EH (cell line): ENCODE measurements at regions not wholly inside any gene's neighbourhood (a gene's known extent, or its start where the extent isn't known, plus 50 kb on each side); places are given as distances from the start of the nearest gene placed in this dataset.
"Not testable (repeated sequence)": the region's sequence is repeated elsewhere in the genome, so short reads cannot be mapped to it uniquely, and the experiment has no call there.

Source experiments
- DNase-seq: peaks from one replicate; pipeline ENCODE4 v3.0.0-alpha.2; 2015; ENCODE audit warnings: low read depth

DNA sequence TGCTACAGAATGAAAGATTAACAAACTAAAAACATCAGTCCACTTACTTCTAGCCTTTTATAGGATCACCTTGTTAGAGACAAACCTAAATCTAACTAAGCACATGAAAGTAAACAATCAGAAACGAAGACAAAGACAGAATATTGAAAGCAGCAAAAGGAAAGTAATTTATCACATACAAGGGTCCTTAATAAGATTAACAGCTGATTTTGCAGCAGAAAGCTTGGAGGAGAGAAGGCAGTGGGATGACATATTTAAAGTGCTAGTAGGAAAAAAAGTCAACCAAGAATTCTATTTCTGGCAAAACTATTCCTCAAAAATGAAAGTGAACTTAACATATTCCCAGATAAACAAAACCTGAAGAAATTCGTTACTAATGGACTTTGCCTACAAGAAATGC, 286.4 kb downstream of the RWDD3 start:
- no peak for DNase-seq

DNA sequence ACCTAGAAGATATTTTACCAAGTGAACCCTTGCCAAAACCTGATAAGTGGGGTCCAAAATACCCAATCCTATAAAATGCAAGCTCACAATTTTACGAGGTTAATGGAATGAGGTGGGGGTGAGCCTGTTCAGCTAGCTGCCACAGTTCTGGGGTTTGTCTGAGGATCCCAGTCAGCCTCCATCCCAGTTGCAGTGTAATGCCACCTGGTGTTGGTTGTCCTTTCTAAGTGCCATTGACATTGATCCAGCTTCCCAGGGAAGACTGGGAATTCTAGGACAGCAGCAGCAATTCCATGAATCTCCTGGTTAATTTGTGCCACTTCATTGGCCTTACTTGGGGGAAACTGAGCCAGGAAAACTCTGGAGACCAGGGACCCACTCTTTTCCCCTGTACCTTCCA, 298.3 kb downstream of the RWDD3 start:
- DNase-seq = no peak

DNA sequence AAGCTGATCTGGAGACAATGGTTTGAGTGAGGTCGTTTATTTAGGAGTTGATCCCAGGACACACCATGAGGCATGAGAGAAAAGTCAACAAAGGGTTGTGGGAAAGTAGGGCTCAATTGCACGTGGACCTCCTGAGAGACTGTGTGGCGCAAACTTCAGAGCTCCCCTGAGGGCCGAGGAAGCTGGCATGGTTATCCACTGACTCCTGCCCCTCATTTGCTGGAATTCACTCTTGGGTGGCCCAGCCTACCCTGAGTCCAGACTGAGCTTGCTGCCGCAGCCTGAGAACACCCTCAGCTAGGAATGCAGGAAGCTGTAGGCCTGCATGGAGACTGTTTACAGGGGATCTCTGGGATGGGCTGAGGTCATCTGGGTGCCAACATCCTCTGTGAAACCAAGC, 301.0 kb downstream of the RWDD3 start:
- no peak for DNase-seq

DNA sequence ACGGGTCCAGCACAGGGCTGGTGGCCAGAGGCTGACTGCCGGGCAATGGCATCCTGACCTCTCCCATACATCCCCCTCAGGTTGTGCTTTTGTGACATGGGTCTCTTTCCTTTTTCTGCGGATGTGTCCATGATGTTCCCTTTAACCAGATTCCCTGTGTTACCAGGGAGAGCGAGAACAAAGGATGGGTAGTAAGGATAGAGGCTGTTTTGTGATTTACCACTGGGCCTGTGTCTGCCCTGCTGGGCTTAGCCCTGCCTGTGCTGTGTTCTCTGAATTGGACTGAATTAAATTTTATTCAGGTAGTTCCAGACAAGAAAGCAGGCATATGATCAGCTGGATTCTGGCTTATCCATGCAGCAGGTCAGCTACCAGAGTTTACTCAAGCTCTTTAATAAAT, 301.6 kb downstream of the RWDD3 start:
- DNase-seq = no peak

DNA sequence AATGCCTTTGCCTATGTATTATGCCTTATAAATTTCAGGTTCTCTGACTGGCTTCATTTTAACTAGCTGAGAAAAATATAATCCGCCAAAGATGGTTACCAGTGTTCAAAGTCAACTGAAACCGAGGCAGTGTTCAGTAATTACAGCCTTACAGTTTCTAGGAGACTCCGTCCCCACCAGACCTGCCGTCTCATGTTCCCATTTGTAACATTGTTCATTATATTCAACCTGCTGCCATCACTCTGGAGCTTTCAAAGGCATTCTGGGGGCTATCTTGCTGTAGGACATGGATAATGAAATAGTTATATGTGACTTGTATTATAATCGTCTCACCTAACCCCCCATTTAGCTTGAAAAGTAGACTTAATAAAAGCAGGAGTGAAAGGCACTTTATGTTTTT, 302.5 kb downstream of the RWDD3 start:
- no peak for DNase-seq

DNA sequence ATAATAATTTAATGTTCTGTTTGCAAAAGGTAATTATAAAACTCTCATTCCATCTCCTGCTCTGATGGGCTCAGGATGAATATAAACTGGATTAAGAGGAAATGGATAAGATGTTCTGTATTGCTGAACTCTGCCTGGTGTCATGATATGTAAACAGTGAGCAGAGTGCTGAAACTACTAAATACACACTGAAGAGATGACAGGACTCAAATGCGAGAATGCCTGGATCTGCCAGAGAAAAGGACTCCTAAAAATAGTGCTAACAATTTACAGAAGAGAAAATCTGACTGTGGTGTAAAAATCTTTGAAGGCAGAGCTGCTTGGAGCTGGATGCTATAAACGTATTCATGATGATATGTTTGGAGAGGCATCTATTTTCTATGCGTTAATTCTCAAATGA, 303.2 kb downstream of the RWDD3 start:
- no peak for DNase-seq

DNA sequence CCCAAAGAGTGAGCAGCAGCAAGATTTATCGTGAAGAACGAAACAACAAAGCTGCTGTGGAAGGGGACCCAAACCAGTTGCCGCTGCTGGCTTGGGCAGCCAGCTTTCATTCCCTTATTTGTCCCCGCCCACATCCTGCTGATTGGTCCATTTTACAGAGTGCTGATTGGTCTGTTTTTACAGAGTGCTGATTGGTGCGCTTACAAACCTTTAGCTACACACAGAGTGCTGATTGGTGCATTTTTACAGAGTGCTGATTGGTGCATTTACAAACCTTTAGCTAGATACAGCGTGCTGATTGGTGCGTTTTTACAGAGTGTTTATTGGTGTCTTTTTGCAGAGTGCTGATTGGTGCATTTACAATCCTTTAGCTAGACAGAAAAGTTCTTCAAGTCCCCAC, 304.2 kb downstream of the RWDD3 start:
- DNase-seq = not testable (repeated sequence)

DNA sequence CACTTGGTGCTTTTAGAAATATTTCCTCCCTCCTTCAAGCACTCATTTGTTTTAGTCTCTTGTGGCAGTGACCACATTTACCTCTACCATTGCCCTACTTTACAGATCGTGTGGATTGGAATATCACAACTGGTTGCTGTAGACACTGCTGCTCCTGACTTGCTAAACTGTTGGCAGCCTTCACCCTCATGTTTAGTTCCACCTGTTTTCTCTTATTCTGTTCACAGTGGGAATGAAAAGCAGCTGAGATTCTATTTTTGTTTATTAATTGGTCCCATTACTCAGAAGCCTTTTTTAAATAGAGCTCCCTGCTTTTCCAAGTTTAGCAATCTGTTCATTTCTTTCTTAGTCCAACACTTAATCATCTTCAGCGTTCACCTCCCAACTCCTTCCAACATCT, 308.9 kb downstream of the RWDD3 start:
- no peak for DNase-seq

DNA sequence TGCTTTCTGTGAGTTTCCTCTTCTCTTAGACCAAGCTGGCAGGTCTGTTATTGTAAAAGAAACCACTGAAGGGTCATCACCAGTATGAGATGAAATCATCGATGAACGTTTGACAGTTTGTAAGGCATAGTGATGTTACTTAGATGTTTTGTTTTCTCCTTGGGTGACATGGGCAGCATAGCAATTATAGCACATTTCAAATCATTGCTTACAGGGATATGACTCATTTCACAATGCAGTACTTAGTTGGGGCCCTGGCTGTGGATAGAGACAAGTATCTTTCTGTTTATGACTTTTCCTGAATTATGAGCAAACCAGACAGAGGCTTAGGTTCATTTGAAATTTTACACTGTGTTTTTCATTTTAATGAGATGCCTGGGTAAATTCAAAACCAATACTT, 313.0 kb downstream of the RWDD3 start:
- DNase-seq = no peak

DNA sequence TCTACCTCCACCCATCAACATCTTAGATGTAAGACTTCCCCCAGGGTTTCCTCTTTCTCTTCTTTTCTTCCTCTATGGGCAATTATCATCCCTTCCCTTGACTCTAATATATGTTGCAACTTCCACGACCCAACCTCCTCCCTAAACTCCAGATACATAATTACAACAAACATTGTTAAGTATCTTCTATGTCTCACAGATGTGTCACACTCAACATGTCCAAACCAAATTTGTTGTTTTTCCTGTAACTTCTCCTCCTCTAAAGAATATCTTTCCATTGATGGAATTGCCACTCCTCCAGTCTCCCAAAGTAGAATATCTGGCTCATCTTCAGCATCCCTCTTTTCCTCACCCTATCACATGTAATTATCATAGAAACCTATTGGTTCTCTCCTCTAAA, 314.2 kb downstream of the RWDD3 start:
- DNase-seq = no peak

DNA sequence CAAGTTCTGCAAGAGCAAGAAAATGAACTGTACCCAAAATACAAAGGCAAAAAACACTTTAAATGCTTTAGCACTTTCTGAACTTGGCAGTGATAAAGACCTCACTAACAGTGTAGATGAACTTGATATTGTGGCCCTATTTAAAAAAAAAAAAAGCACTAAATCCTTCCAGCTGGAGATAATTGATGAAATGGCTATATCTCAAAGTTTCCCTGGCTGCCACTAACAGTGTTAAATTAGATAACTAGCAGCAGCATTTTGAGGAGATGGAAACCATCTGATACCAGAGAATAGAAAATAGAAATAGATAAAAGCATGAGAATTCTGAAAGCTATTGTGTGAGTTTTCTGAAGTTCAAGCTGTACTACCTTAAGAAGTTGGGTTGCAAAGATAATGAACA, 317.2 kb downstream of the RWDD3 start:
- DNase-seq = no peak

DNA sequence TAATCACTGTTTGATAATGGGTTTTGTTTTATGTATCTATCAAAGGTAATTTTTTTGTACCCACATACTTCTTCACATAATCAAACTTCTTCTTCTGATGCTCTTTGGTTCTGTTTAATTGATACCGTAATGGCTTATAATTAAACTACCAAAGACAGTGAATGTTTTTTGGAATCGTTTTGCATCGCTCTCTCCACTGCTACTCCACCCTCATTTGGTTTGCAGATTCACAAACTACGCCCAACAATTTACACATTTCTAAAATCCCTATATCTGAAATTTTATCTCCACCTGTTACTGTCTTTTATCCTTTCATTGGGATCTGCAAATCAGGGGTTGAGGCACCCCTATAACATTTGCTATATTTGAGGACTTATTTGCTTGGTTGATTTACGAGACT, 319.6 kb downstream of the RWDD3 start:
- DNase-seq = no peak

DNA sequence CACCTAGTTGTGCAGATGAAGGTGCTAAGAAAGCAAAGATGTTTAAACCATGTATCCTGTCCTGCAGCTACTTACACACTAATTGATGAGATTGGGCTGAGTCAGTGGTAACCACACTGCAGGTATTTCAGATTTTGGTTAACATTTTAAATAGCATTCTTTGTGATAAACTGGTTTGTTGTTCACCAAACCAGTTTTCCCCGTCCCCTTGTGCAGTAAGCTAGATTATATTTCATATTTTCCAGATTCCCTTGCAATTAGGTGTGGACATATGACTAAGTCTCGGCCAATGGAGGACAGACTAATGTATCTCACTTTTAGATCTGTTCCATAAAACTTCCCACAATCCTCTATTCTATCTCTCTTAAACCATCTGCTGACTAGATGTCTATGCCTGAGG, 320.4 kb downstream of the RWDD3 start:
- no peak for DNase-seq

DNA sequence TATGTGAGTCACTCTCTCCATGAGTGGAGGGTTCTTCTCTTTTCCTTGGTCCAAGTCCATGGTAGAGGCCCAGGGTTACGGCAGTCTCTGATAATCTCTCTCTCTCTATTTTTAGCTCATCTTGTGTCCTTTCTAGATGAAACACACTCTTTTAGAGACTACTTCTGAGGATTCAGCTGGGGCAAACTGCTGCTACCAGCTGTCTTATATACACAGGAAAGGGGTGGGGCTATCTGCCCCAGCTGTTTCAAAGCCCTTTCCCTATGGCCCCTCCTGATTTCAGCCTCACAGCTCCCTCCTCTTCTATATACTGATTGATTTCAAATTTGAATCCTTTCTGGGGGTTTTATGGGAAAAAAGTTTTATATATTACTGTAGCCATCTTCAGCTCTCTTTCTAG, 324.8 kb downstream of the RWDD3 start:
- no peak for DNase-seq

DNA sequence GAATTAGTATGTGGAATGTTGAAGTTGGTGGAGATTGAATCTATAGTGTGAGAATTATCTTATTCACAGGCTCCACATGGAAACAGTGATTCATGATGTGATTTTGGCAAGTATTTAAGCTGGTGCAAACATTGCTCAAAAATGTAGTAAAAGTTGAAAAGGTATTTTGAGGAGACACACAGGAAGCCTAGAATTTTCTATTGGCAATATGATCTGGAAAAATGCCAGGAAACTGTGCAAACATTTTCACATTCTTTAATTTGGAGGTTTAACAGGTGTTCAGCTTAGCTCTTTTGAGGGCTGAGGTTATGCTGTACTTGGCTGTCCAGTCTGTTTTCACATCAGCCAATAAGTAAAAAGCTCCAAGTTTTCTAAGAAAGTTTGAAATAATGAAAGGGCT, 327.3 kb downstream of the RWDD3 start:
- no peak for DNase-seq

DNA sequence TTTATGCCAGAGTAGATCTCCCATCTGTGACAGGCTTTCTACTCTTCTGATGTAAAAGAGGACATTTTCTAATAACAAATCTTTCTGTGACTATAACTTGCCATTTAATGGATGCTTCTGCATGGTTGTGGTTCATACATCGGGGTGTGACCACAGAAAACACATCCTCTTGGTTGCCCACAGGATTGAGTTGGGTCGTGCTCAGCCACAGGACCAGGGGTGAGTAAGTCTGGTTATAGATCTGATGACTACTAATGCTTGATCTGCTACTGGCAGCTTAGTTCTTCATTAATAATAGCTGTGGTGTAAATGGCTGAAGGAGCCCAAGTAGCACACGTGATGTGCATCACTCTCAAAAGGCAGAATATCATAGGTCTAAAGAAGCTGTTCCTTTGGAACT, 328.2 kb downstream of the RWDD3 start:
- no peak for DNase-seq

DNA sequence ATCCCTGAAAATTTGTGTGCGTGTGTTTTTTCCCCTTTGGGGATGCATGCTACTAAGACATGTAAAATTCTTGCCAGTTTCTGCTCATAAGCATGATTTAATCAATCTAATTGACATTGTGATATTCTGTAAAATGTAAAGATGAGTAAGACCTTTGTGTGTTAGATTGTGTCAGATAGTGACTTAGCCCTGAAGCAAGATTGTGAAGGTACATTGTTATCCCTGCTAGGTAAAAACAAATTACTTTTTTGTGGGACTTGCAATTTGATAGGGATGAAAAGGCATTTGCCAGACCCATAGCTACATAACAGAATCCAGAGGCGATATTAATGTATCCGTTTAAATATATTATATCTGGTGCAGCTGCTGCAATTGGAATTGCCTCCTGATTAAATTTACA, 338.0 kb downstream of the RWDD3 start:
- no peak for DNase-seq

DNA sequence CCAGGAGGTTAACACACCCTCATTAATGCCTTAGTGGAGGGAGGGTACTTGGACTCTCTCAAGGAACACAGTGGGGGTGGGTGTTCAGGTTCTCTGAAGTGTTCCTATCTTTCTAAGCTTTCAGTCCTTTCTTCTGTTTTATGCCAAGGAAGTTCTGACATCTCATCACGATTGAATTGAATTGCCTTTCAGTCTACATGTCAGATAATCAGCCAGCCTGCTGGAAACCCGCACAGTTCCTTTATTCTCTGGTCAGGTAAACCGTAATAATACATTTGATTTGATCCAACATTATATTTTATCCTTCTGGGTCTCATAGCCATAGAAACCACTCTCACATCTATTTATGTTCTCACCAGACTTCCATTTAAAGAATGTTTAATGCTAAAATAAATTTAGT, 339.0 kb downstream of the RWDD3 start:
- no peak for DNase-seq

DNA sequence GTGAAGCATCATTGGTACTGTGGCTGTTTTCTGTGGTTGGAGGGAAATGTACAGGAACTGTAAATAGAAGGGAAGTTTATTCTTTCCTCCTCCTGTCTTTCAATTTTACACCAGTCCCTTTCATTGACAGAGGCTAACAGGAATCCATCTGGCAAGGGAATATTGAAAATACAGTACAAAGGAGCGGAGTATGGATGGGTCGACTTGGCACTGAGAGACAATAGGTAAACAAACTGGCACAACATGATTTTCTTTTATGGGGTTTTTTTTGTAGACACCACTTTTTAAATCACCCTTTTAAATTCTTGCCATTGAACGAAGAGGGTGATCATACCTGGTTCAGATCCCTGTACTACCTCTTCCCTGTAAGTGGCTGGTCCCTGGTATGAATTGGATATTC, 341.3 kb downstream of the RWDD3 start:
- DNase-seq = no peak

DNA sequence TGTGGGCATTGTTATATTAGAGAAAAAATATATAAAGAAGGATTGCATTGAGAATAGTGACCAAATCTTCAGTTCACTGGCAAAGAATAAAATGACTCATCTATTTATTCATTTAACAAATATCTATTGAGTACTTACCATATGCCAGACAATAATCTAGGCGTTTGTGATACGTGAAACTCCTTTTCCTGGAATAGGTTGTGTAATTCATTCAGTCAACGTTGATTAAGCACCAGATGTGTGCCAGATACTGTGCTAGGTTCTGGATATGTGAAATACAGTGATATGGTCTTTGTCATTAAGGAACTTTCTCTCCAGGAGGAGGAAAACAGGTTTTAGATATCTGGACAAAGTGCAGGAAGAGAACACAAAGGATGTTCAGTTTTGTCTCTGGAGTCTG, 344.5 kb downstream of the RWDD3 start:
- DNase-seq = no peak

DNA sequence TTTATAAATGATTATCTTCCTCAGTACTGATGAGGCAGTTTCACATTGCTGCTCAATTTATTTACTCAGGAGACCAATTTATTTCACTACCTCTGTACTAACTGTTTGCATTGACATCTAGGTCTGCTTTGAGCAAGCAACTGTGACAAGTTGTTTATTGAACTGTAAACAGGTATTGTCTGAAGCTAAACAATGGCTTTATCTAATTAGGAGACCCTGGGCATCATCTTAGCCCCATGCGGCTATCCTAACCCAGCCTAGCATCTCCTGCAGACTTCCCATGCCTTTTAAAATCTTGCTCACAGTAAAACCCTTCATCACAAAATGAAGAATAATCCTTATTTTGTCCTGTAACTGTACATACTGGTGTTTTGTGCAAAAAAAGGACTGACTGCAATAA, 348.2 kb downstream of the RWDD3 start:
- DNase-seq = no peak

DNA sequence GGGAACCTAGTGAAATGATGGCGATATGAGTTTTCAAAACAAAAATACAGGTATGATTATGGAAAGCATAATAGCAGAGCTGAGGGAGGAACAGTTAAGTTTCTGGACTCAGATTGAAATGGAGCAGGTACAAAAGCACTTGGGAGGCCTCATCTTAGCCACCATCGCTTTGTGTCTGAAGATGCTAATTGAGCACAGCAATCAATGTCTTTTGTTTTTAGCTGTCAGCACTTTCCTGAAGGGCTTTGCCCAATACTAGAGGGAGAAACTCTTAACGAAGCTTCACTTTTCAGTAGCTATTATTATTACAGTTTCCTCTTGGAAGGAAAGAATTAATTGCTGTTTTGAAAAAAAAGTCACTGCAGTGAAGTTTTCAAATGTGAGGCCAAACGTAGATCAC, 348.7 kb downstream of the RWDD3 start:
- DNase-seq = no peak

DNA sequence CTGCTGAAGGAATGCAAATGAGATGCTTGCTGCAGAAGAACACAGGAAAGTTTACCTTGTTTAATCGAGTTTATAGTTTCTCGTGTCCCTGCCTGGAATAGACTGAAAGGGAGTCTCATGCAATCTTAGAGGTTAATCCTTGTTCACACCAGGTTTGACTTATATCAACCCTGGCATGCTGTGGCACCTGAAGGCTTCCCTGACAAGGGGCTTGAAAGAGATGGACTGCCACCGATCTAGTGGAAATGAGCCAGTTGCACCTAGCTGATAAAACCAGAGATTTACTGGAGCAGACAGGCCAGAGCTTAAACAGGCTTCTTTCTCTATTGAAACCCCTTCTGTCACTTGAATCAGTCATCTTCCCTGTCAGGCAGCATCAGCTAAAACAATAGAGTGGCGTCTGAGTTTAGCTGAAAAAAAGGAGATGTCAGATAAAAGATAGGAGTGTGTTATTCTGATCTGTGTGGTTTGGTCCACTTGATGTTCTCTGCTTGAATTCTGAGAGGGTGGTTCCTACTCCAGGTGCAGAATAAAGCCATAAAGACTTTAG, 349.7 kb downstream of the RWDD3 start:
- DNase-seq = no peak

DNA sequence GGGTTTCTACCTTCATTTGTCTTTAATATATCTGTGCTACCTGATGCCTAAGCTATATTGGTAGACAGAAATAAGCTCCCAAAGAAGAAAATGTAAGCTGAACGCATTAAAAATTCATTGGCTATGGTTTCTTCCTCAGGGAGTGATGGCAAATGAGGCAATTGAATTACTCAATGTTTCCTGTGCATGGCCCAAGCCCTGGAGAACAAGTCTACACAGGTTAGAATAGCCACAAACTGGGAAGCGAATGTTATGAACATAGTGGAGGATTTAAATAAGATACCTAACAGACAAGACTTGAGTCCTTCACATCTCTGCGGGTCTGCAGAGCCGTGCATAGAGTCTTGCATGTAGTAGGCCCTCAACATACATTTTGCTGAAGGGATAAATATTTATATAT, 350.3 kb downstream of the RWDD3 start:
- DNase-seq = no peak

DNA sequence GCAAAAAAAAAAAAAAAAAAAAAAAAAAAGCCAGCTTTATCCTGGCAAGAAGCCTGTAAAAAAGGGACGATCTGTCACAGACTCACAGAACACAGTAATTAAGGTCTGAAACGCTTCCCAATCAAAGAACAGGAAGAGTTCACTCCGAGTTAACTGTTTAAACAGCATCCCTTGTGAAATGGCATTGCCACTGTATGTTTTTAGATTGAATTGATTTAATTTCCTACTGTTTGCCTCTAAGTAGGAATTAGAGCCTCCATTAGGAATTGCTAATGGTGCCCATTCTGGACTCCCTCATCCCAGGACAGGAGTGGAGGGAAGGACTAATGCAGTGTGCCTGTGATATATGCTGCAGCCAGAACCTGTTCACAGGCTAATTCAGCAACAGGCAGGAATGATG, 370.8 kb downstream of the RWDD3 start:
- no peak for DNase-seq
